Thyroid gland (tissue), 4 donors: ENCODE measurements at regions not wholly inside any gene's neighbourhood (a gene's known extent, or its start where the extent isn't known, plus 50 kb on each side); places are given as distances from the start of the nearest gene placed in this dataset.

Source experiments
- DNase-seq, 2 donors: peaks; one replicate each; pipeline ENCODE4 v3.0.0-alpha.2; 2019
- H3K27ac ChIP-seq, 3 donors: fragments of 200-600 bp; sonication (generic); 1 replicate in 2 of 3; 2 replicates in 1 of 3; pipeline ENCODE4 v1.5.1; 2016 to 2019; ENCODE audit warnings: mild to moderate bottlenecking in 1 of 3, moderate library complexity in 1 of 3
- H3K27me3 ChIP-seq: fragments of 200-600 bp; sonication (generic); one replicate; pipeline ENCODE4 v1.5.1; 2019
- H3K36me3 ChIP-seq, 2 donors: fragments of 200-600 bp; sonication (generic); one replicate each; pipeline ENCODE4 v1.5.1; 2016 to 2019
- H3K4me1 ChIP-seq, 2 donors: fragments of 200-600 bp; sonication (generic); one replicate each; pipeline ENCODE4 v1.5.1; 2017 to 2019
- H3K4me3 ChIP-seq, 3 donors: fragments of 200-600 bp; sonication (generic); replicated peaks in 1 of 3; 1 replicate in 2 of 3; 2 replicates in 1 of 3; pipeline ENCODE4 v1.5.1; 2016; ENCODE audit warnings: mild to moderate bottlenecking in 1 of 3
- H3K9me3 ChIP-seq: fragments of 200-600 bp; sonication (generic); one replicate; pipeline ENCODE4 v1.5.1; 2017
- CTCF ChIP-seq, 6 experiments: fragments of 200-600 bp in 3 of 6; fragments of 450-650 bp in 3 of 6; sonication (generic) in 3 of 6; IDR thresholded peaks; one replicate each; pipeline ENCODE4 v1.5.1; 2016 to 2019; ENCODE audit warnings: antibody characterized with exemption in 6 of 6, mild to moderate bottlenecking in 2 of 6, inconsistent platforms in 1 of 6, moderate library complexity in 1 of 6
- POLR2A ChIP-seq, 2 donors: fragments of 450-650 bp; IDR thresholded peaks; one replicate each; pipeline ENCODE4 v1.6.1; 2017; ENCODE audit warnings: antibody characterized with exemption in 2 of 2, mild to moderate bottlenecking in 2 of 2, moderate library complexity in 1 of 2
- WGBS, 2 donors: methylation state at CpG; one replicate each; pipeline ENCODE4 v1.1.5; 2017; 5-methylcytosine and 5-hydroxymethylcytosine counted together
- intact Hi-C: fragments of 100-400 bp; cut with DNase I; formaldehyde crosslinking; loops from one replicate; pipeline ENCODE4 v1.15.1; 2023

- H3K4me3 ChIP-seq: no peak overlapping the region
- no peak for DNase-seq
- H3K27me3 ChIP-seq: no peaks in the 10 kb centered on the region
- no peak overlapping the region for H3K27ac ChIP-seq
- no peak for TF ChIP-seq POLR2A (IDR thresholded peaks at IDR 0.05)
- TF ChIP-seq CTCF (IDR thresholded peaks at IDR 0.05): no peak
- intact Hi-C loops: no loop called here
- no peaks in the 10 kb centered on the region for H3K9me3 ChIP-seq
- no peaks in the 10 kb centered on the region for H3K4me1 ChIP-seq
- no peaks in the 10 kb centered on the region for H3K36me3 ChIP-seq
These were observed 199.5 kb downstream of the NDFIP2 start for GRCh38 chr13:79680485-79680884.

DNA sequence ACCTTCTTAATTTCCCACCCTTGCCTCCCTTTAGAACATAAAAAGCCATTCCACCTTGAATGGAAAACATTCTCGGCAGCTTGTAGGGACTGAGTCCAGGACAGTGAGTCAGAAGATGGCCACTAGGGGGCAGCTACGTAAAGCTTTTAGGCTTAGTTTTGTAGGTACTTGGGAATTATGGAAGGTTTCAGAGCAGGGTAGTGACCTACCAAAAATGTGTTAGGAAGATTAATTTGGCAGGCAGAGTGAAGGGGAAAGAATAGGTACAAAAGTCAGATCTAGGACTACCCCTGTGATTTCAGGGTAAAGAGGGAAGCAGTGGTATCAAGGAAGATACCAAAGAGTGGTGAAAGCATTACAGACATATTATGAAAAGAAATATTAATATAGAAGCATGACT, 198.4 kb downstream of the NDFIP2 start:
- intact Hi-C loops: loop anchor here (10.0 kb wide), 1 partner anchor 665 kb away; the partner anchor contains the start of gene SPRY2
- no peak overlapping the region for H3K4me3 ChIP-seq
- H3K4me1 ChIP-seq: no peaks in the 10 kb centered on the region
- no peak for TF ChIP-seq POLR2A (IDR thresholded peaks at IDR 0.05)
- TF ChIP-seq CTCF (IDR thresholded peaks at IDR 0.05): peak; percentile 69 to 85 (median 80)
- WGBS, 2 donors: 6 to 12% methylated on average over 2 of the region's 2 CpGs
- DNase-seq: peak; percentile 81 to 84
- H3K9me3 ChIP-seq: no peaks in the 10 kb centered on the region
- H3K27me3 ChIP-seq: no peaks in the 10 kb centered on the region
- no peaks in the 10 kb centered on the region for H3K36me3 ChIP-seq
- no peak overlapping the region for H3K27ac ChIP-seq

GRCh38 chr13:79678100-79678499, 197.1 kb downstream of the NDFIP2 start:
- no peak for DNase-seq
- Histone ChIP-seq H3K27ac (no peak overlapping the region), H3K9me3 (no peaks in the 10 kb centered on the region), H3K36me3 (no peaks in the 10 kb centered on the region), H3K4me3 (no peak overlapping the region), H3K27me3 (no peaks in the 10 kb centered on the region), H3K4me1 (peaks cover 9 to 10% of the 10 kb centered on the region in 2 donors)
- intact Hi-C loops: loop anchor here (10.0 kb wide), 1 partner anchor 667 kb away; the partner anchor contains the start of gene SPRY2
- no peak for TF ChIP-seq CTCF (IDR thresholded peaks at IDR 0.05)
- no peak for TF ChIP-seq POLR2A (IDR thresholded peaks at IDR 0.05)
- 85 to 98% methylated on average over 2 of the region's 2 CpGs for WGBS, 2 donors

GRCh38 chr13:79675931-79676660, 195.1 kb downstream of the NDFIP2 start:
- H3K36me3 ChIP-seq: no peaks in the 10 kb centered on the region
- 86 to 91% methylated on average over 7 of the region's 7 CpGs for WGBS, 2 donors
- H3K4me3 ChIP-seq: no peak overlapping the region
- DNase-seq: no peak
- intact Hi-C loops: loop anchor here (10.0 kb wide), 1 partner anchor 669 kb away; the partner anchor contains the start of gene SPRY2
- H3K9me3 ChIP-seq: no peaks in the 10 kb centered on the region
- H3K4me1 ChIP-seq: peaks cover 11 to 14% of the 10 kb centered on the region in 2 donors
- no peak overlapping the region for H3K27ac ChIP-seq
- no peak for TF ChIP-seq POLR2A (IDR thresholded peaks at IDR 0.05)
- TF ChIP-seq CTCF (IDR thresholded peaks at IDR 0.05): no peak
- H3K27me3 ChIP-seq: no peaks in the 10 kb centered on the region

DNA sequence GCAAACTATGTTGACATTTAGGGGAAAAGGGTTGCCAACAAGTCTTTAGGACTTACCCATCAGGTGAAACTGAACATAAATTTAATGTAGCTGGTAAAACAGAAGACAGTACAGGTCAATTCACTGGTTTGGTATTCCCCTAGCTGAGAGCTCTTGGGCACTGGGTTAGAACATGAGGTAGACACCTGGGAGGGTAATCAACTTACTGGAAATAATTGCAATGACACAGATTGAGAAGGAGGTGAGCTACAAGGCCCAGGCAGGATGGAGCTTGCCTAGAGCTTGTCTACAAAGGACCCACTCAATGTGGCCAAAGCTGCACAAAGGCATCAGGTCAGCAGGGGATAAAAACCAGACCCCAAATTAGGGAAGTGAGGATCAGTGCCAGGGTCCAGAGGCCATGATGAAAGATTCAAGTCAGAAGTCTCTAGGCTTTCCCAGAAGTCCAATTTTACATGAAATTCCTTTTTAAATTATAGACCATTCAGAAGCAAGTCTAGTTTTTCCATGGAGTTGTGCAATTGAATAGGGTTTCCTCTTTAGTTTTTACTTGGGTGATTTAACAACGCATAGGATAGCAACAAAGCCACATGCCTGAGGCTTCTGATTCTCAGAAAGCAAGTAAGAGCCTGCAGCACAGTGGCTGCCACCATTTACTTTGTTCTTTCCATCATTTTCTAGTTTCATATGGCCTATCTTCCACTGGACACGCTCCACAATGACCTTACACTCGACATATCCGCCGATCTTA, 194.0 kb downstream of the NDFIP2 start:
- H3K27me3 ChIP-seq: no peaks in the 10 kb centered on the region
- 97% methylated on average over 5 of the region's 5 CpGs for WGBS, 2 donors
- no peak for TF ChIP-seq CTCF (IDR thresholded peaks at IDR 0.05)
- TF ChIP-seq POLR2A (IDR thresholded peaks at IDR 0.05): no peak
- no peak overlapping the region for H3K27ac ChIP-seq
- intact Hi-C loops: loop anchor here (10.0 kb wide), 1 partner anchor 670 kb away; the partner anchor contains the start of gene SPRY2
- no peaks in the 10 kb centered on the region for H3K9me3 ChIP-seq
- DNase-seq: no peak
- H3K4me1 ChIP-seq: peaks cover 11 to 14% of the 10 kb centered on the region in 2 donors
- no peaks in the 10 kb centered on the region for H3K36me3 ChIP-seq
- H3K4me3 ChIP-seq: no peak overlapping the region
